ENCODE measurements at regions not wholly inside any gene's neighbourhood (a gene's known extent, or its start where the extent isn't known, plus 50 kb on each side); places are given as distances from the start of the nearest gene placed in this dataset.
A peak's percentile ranks its signal among the peaks of the same experiment; 100 is the strongest.

DNA sequence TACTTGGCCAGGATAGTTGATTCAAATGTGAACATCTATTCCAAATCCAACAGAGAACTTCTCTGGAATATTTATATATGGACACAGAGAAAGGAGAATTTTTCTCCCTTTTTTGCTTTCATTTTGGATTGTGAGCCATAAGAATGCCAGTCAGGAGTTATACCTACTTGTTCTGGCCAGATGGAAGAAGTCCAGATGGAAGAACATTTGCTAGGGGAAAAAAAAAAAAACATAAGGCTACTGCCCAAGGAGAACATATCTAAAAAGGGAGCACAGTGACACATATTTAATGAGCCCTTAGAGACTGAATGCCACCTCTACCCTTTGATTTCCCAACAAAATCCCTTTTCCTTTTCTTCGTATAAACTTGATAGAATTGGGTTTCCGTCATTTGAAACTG lies 61.7 kb upstream of the PPP2R2B start:
- no peak for TF ChIP-seq YY1 (IDR thresholded peaks at IDR 0.05; ENCODE audit: low read depth)
- TF ChIP-seq MAX (IDR thresholded peaks at IDR 0.05), result no peak
- no peak for TF ChIP-seq FOXM1 (IDR thresholded peaks at IDR 0.05; ENCODE audit: borderline replicate concordance, low read depth)
- TF ChIP-seq REST (IDR thresholded peaks at IDR 0.05; ENCODE audit: low read depth), result no peak
- no peak for TF ChIP-seq NFIC (IDR thresholded peaks at IDR 0.05)
- TF ChIP-seq CEBPB (IDR thresholded peaks at IDR 0.05), result no peak

- TF ChIP-seq CREB1 (IDR thresholded peaks at IDR 0.05; ENCODE audit: low read depth) (no peak), MAX (IDR thresholded peaks at IDR 0.05) (no peak), YY1 (IDR thresholded peaks at IDR 0.05; ENCODE audit: low read depth) (no peak)
Observed at GRCh38 chr5:146944019-146944418, 65.5 kb upstream of the PPP2R2B start.

GRCh38 chr5:146944764-146945616 lies 66.4 kb upstream of the PPP2R2B start:
- no peak for TF ChIP-seq EP300 (IDR thresholded peaks at IDR 0.05; ENCODE audit: borderline replicate concordance)
- TF ChIP-seq EGR1 (IDR thresholded peaks at IDR 0.05), result no peak
- no peak for TF ChIP-seq RAD21 (IDR thresholded peaks at IDR 0.05; ENCODE audit: low read depth)
- no peak for TF ChIP-seq NFIC (IDR thresholded peaks at IDR 0.05)
- TF ChIP-seq MAX (IDR thresholded peaks at IDR 0.05), result no peak
- TF ChIP-seq TEAD4 (IDR thresholded peaks at IDR 0.05), result no peak

GRCh38 chr5:146945617-146946084 lies 67.1 kb upstream of the PPP2R2B start:
- TF ChIP-seq TAF1 (IDR thresholded peaks at IDR 0.05; ENCODE audit: low read depth) (no peak), TEAD4 (IDR thresholded peaks at IDR 0.05) (no peak), NFIC (IDR thresholded peaks at IDR 0.05) (no peak), TCF12 (IDR thresholded peaks at IDR 0.05; ENCODE audit: low read depth) (no peak), CEBPB (IDR thresholded peaks at IDR 0.05) (no peak), MAX (IDR thresholded peaks at IDR 0.05) (no peak), REST (IDR thresholded peaks at IDR 0.05; ENCODE audit: low read depth) (no peak), EP300 (IDR thresholded peaks at IDR 0.05; ENCODE audit: borderline replicate concordance) (no peak), FOXM1 (IDR thresholded peaks at IDR 0.05; ENCODE audit: borderline replicate concordance, low read depth) (no peak), RAD21 (IDR thresholded peaks at IDR 0.05; ENCODE audit: low read depth) (no peak), ZBTB7A (IDR thresholded peaks at IDR 0.05; ENCODE audit: low read depth) (no peak), CREB1 (IDR thresholded peaks at IDR 0.05; ENCODE audit: low read depth) (no peak), YY1 (IDR thresholded peaks at IDR 0.05; ENCODE audit: low read depth) (no peak), EGR1 (IDR thresholded peaks at IDR 0.05) (no peak)
- TF ChIP-seq, protein P1, sequence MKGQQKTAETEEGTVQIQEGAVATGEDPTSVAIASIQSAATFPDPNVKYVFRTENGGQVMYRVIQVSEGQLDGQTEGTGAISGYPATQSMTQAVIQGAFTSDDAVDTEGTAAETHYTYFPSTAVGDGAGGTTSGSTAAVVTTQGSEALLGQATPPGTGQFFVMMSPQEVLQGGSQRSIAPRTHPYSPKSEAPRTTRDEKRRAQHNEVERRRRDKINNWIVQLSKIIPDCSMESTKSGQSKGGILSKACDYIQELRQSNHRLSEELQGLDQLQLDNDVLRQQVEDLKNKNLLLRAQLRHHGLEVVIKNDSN (IDR thresholded peaks at IDR 0.05), result no peak

GRCh38 chr5:146947181-146947941 lies 68.8 kb upstream of the PPP2R2B start:
- TF ChIP-seq RAD21 (IDR thresholded peaks at IDR 0.05; ENCODE audit: low read depth) (0 out of 2 replicates have a peak, but pooled peaks have one; percentile 13), EGR1 (IDR thresholded peaks at IDR 0.05) (no peak)
- TF ChIP-seq, protein P1 (IDR thresholded peaks at IDR 0.05), result peak; percentile 90

Data from Ishikawa (cell line).